GM12865 (cell line): ENCODE measurements at regions not wholly inside any gene's neighbourhood (a gene's known extent, or its start where the extent isn't known, plus 50 kb on each side); places are given as distances from the start of the nearest gene placed in this dataset.

Experiments used
- DNase-seq: peaks from one replicate; pipeline ENCODE4 v3.0.0; 2010; ENCODE audit warnings: low read depth
- H3K4me3 ChIP-seq: 2 replicates; pipeline ENCODE4 v1.5.1; 2011; ENCODE audit warnings: mild to moderate bottlenecking, low read depth, low read length, control low read depth
- TF ChIP-seq, protein P1 (sequence below): IDR thresholded peaks from 2 replicates; pipeline ENCODE4 v1.5.1; 2011; ENCODE audit warnings: low read length, control low read depth, low read depth, inconsistent platforms; ENCODE audit not compliant: insufficient read depth; ENCODE audit errors: missing control alignments

DNA sequence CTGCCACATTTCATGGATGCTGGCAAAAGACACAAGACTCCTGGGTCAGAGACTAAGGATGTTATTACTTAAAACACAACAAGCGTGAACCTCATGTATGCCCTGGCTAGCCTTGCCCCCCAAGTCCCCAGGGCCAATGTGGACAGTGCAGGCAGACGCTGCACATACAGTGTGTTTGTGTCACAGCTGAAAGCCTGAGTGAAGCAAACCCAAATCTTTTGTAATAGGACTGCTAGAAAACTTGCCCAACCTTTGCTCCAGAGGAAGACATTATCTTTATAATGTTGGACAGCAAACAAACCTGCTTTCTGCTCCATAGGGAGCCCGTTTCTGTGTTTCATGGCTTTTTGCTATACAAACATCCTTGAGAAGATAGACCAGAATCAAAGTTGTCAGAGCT lies 282.0 kb upstream of the RORA start:
- no peak for DNase-seq
- no peak overlapping the region for H3K4me3 ChIP-seq
- TF ChIP-seq, protein P1, sequence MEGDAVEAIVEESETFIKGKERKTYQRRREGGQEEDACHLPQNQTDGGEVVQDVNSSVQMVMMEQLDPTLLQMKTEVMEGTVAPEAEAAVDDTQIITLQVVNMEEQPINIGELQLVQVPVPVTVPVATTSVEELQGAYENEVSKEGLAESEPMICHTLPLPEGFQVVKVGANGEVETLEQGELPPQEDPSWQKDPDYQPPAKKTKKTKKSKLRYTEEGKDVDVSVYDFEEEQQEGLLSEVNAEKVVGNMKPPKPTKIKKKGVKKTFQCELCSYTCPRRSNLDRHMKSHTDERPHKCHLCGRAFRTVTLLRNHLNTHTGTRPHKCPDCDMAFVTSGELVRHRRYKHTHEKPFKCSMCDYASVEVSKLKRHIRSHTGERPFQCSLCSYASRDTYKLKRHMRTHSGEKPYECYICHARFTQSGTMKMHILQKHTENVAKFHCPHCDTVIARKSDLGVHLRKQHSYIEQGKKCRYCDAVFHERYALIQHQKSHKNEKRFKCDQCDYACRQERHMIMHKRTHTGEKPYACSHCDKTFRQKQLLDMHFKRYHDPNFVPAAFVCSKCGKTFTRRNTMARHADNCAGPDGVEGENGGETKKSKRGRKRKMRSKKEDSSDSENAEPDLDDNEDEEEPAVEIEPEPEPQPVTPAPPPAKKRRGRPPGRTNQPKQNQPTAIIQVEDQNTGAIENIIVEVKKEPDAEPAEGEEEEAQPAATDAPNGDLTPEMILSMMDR = no peak

DNA sequence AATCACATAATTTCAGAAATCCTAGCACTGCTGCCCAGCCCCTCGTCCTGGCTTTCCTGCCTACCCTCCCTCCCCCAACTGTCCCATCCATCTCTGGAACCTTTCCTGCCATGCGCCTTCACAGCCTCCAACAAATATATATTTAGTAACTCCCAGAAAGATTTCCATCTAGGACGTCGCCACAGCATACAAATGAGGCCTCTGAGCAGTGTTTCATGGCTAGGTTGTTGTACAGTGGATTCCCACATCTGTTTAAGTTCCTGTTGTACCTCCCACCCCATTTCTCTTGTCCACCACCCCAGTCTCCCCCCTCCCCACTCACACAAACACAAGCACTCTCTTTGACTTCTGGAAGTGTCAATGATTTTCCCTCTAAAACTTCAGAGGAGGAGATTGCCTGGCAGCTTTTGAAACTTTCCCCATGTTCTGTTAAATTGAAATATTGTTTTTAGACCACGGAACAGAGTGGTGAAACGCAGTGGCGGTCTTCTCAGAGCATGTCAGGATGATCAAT lies 280.3 kb upstream of the RORA start:
- no peak overlapping the region for H3K4me3 ChIP-seq
- TF ChIP-seq, protein P1 = no peak

DNA sequence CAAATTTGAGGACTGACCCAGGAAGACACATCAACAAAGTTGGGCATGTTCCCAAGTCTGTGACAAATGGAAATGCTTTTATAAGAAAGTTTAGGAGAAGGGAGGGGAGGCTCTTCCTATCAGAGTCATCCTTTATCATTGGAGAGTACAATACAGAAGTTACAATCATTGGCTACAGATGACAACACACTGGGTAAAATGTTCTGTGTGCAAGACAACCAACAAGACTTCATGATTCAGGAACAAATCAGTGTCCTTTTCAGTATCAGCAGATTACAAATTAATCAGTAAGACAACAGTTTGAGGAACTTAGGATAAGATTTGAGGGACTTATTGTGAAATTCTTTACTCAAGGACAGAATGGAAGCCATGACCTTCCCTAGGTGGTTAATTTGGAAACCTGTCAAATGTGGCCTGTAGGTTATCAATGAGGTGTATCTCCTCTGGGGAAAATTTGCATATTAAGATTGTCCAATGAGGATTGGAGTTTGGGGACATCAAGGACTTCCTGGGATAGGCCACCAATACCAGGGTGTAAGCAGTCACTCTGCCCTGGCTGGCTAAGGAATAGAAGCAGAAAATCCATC lies 274.4 kb upstream of the RORA start:
- no peak overlapping the region for H3K4me3 ChIP-seq
- DNase-seq = no peak
- TF ChIP-seq, protein P1 = no peak

More for the DNA sequence above, 280.3 kb upstream of the RORA start:
- no peak for DNase-seq

DNA sequence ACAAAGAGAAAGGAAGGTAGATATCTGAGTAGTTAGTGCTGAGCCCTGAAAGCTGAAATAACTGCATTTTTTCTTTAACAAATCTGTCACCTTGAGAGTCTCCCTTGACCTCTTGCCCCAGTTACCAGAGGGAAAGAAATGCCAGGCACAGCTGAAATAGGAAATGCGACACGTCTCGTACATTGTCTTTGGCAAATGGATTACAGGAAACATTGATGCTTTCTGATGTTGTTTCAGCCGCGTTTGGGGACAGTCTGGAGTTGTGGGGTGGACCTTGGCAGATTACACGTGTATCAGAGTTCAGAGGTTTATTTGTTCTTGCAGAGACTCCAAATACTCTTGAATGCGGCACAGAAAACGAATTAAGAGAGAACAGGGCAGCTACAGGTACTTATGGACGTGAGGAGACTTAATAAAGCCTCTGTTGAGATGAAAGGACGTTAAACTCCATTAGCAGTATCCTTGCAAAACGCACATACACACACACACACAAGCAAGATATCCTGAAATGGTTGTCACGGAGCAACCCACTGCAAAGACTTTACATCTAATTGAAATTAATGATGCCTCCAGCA lies 272.8 kb upstream of the RORA start:
- H3K4me3 ChIP-seq = no peak overlapping the region
- DNase-seq = no peak
- TF ChIP-seq, protein P1 = no peak

DNA sequence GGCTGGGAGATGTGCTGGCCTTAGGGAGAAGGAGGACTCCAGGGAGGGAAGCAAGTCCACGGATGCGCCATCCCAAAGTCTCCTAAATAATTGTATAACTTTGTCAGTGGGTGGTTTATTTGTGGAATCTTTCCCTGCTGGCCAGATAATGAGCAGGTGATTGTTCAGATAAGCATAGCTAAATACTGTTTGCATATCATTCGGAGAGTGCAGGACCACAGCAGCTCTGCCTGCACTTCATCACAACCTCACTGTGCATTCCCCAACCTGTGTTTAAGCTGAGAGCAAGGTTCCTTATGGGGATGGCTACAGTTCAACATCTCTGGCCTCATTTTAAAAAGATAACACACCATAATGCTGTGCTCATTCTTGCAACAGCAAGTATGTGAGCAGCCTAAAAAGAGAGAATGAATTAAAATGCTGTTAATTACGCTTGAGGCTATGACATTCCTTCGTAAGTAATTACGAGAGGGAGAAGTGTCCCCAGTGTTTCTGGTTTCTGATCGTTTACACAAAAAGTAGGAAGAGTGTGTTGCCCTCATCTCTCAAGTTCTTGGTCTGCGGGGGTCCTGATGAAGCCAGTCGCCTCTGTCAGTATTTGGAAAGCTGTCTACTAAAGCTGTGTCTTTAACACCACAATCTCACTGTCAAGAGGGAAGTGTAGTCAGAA lies 272.0 kb upstream of the RORA start:
- H3K4me3 ChIP-seq = no peak overlapping the region
- no peak for DNase-seq
- TF ChIP-seq, protein P1 = no peak

DNA sequence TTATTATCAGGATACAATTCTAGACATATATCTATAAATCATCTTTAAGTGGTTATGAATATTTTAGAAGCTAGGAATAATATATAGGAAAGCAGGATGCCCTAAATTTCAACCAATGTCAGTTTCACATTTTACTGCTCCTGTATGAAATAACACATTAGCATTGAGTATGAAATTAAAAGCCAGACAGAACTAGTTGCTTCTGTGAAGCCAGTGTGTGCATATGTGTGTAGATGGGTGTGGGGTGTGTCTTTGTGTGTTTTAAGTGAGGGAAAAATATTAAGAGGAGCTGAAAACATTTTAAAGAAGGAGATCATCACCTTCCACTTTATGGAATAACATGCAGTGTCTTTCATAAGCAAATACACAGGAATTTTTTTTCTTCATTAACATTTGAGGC lies 271.4 kb upstream of the RORA start:
- H3K4me3 ChIP-seq = no peak overlapping the region
- no peak for DNase-seq
- TF ChIP-seq, protein P1 = no peak
